H9 (cell line): ENCODE measurements at regions not wholly inside any gene's neighbourhood (a gene's known extent, or its start where the extent isn't known, plus 50 kb on each side); places are given as distances from the start of the nearest gene placed in this dataset.

ENCODE experiments used
- DNase-seq: peaks from one replicate; pipeline ENCODE4 v3.0.0-alpha.2; 2017
- H2AFZ ChIP-seq: one replicate; pipeline ENCODE4 v1.6.1; 2013; ENCODE audit warnings: mild to moderate bottlenecking, low read length, control low read depth, moderate library complexity
- H2AK5ac ChIP-seq: 2 replicates; pipeline ENCODE4 v1.6.1; 2013; ENCODE audit warnings: low read length, control low read depth, mixed read lengths; ENCODE audit not compliant: insufficient read length
- H2BK120ac ChIP-seq: one replicate; pipeline ENCODE4 v1.6.1; 2013; ENCODE audit warnings: low read depth, mild to moderate bottlenecking, low read length, control low read depth, inconsistent platforms; ENCODE audit not compliant: poor library complexity, severe bottlenecking
- H2BK12ac ChIP-seq: 2 replicates; pipeline ENCODE4 v1.6.1; 2013; ENCODE audit warnings: low read length, control low read depth, mixed read lengths, low read depth; ENCODE audit not compliant: insufficient read length
- H2BK15ac ChIP-seq: 2 replicates; pipeline ENCODE4 v1.6.1; 2013; ENCODE audit warnings: low read depth, low read length, control low read depth
- H2BK20ac ChIP-seq: one replicate; pipeline ENCODE4 v1.6.1; 2013; ENCODE audit warnings: low read depth, mild to moderate bottlenecking, low read length, control low read depth, inconsistent platforms; ENCODE audit not compliant: poor library complexity, severe bottlenecking
- H2BK5ac ChIP-seq: 2 replicates; pipeline ENCODE4 v1.6.1; 2013; ENCODE audit warnings: low read length, control low read depth, mixed read lengths; ENCODE audit not compliant: insufficient read length
- H3K14ac ChIP-seq: 2 replicates; pipeline ENCODE4 v1.6.1; 2013; ENCODE audit warnings: low read length, control low read depth; ENCODE audit not compliant: insufficient read depth
- H3K18ac ChIP-seq: 2 replicates; pipeline ENCODE4 v1.6.1; 2013; ENCODE audit warnings: low read depth, mild to moderate bottlenecking, mixed read lengths, low read length, control low read depth; ENCODE audit not compliant: insufficient read length
- H3K23ac ChIP-seq: 2 replicates; pipeline ENCODE4 v1.6.1; 2013; ENCODE audit warnings: low read length, control low read depth, mixed read lengths, low read depth; ENCODE audit not compliant: insufficient read length
- H3K23me2 ChIP-seq: 2 replicates; pipeline ENCODE4 v1.6.1; 2013; ENCODE audit warnings: low read depth, mild to moderate bottlenecking, mixed read lengths, low read length, control low read depth; ENCODE audit not compliant: insufficient read length, poor library complexity, severe bottlenecking
- H3K27ac ChIP-seq: 2 replicates; pipeline ENCODE4 v1.5.1; 2013; ENCODE audit warnings: low read length, control low read depth, mixed read lengths, low read depth; ENCODE audit not compliant: insufficient read length
- H3K27me3 ChIP-seq: 2 replicates; pipeline ENCODE4 v1.6.1; 2013; ENCODE audit warnings: low read length, control low read depth, inconsistent platforms; ENCODE audit not compliant: insufficient read depth
- H3K4ac ChIP-seq: 2 replicates; pipeline ENCODE4 v1.6.1; 2013; ENCODE audit warnings: low read depth, mild to moderate bottlenecking, control low read depth, inconsistent platforms, low read length, moderate library complexity
- H3K4me1 ChIP-seq: 2 replicates; pipeline ENCODE4 v1.6.1; 2013; ENCODE audit warnings: low read length, control low read depth, inconsistent platforms; ENCODE audit not compliant: insufficient read depth
- H3K4me2 ChIP-seq: 2 replicates; pipeline ENCODE4 v1.6.1; 2013; ENCODE audit warnings: low read length, control low read depth, mixed read lengths; ENCODE audit not compliant: insufficient read length, insufficient read depth
- H3K56ac ChIP-seq: 2 replicates; pipeline ENCODE4 v1.6.1; 2013; ENCODE audit warnings: low read depth, mild to moderate bottlenecking, mixed read lengths, low read length, control low read depth; ENCODE audit not compliant: insufficient read length
- H3K79me1 ChIP-seq: 2 replicates; pipeline ENCODE4 v1.6.1; 2013; ENCODE audit warnings: low read depth, mild to moderate bottlenecking, moderate library complexity, low read length, control low read depth, inconsistent platforms; ENCODE audit not compliant: insufficient read depth, poor library complexity, severe bottlenecking
- H3K79me2 ChIP-seq: 2 replicates; pipeline ENCODE4 v1.6.1; 2013; ENCODE audit warnings: low read length, control low read depth, inconsistent platforms; ENCODE audit not compliant: insufficient read depth
- H3K9ac ChIP-seq: 2 replicates; pipeline ENCODE4 v1.6.1; 2013; ENCODE audit warnings: low read length, control low read depth, mixed read lengths; ENCODE audit not compliant: insufficient read length; ENCODE audit errors: extremely low read depth
- H3K9me3 ChIP-seq: one replicate; pipeline ENCODE4 v1.6.1; 2013; ENCODE audit warnings: low read depth, low read length, inconsistent platforms; ENCODE audit not compliant: control insufficient read depth
- H3T11ph ChIP-seq: one replicate; pipeline ENCODE4 v1.6.1; 2013; ENCODE audit warnings: mild to moderate bottlenecking, low read length, control low read depth, inconsistent platforms
- H4K20me1 ChIP-seq: one replicate; pipeline ENCODE4 v1.6.1; 2013; ENCODE audit not compliant: control insufficient read depth, insufficient read length, insufficient read depth
- H4K5ac ChIP-seq: 2 replicates; pipeline ENCODE4 v1.6.1; 2013; ENCODE audit warnings: low read depth, mild to moderate bottlenecking, mixed read lengths, low read length, control low read depth; ENCODE audit not compliant: insufficient read length
- H4K8ac ChIP-seq: replicated peaks from 2 replicates; pipeline ENCODE4 v1.6.1; 2013; ENCODE audit warnings: low read length, control low read depth, mixed read lengths, low read depth; ENCODE audit not compliant: insufficient read length
- H4K91ac ChIP-seq: 2 replicates; pipeline ENCODE4 v1.6.1; 2013; ENCODE audit warnings: low read depth, mild to moderate bottlenecking, moderate library complexity, mixed read lengths, low read length, control low read depth; ENCODE audit not compliant: insufficient read length
- H3K27ac Mint-ChIP-seq, 3 experiments: 2 replicates in 2 of 3; 3 replicates in 1 of 3; pipeline ENCODE4 v1.8.0; 2020 to 2021; ENCODE audit warnings: mixed read lengths in 3 of 3, mild to moderate bottlenecking in 1 of 3, moderate library complexity in 1 of 3
- H3K27me3 Mint-ChIP-seq: 2 replicates; pipeline ENCODE4 v1.8.0; 2021; ENCODE audit warnings: low read depth, mild to moderate bottlenecking, moderate library complexity, mixed read lengths
- H3K36me3 Mint-ChIP-seq, 3 experiments: 2 replicates in 2 of 3; 3 replicates in 1 of 3; pipeline ENCODE4 v1.8.0; 2020 to 2021; ENCODE audit warnings: low read depth in 3 of 3, mixed read lengths in 3 of 3; ENCODE audit not compliant: insufficient read depth in 1 of 3
- H3K4me1 Mint-ChIP-seq, 2 experiments: 2 replicates each; pipeline ENCODE4 v1.8.0; 2020; ENCODE audit warnings: mixed read lengths in 2 of 2
- H3K4me3 Mint-ChIP-seq, 2 experiments: 2 replicates in 1 of 2; 3 replicates in 1 of 2; pipeline ENCODE4 v1.8.0; 2020 to 2021; ENCODE audit warnings: mild to moderate bottlenecking in 2 of 2, mixed read lengths in 2 of 2, moderate library complexity in 1 of 2
- H3K9me3 Mint-ChIP-seq, 2 experiments: 2 replicates in 1 of 2; 3 replicates in 1 of 2; pipeline ENCODE4 v1.8.0; 2020; ENCODE audit warnings: mild to moderate bottlenecking in 2 of 2, mixed read lengths in 2 of 2, moderate library complexity in 1 of 2
- WGBS: extraction: QIAGEN DNeasy Blood & Tissue Kit; methylation state at CpG from one replicate; pipeline ENCODE4 v1.1.7; 2013; ENCODE audit warnings: missing lambda C conversion rate, low lambda C conversion rate, mixed read lengths; ENCODE audit not compliant: insufficient read length; ENCODE audit errors: extremely low coverage; 5-methylcytosine and 5-hydroxymethylcytosine counted together
- TF ChIP-seq, protein P1 (sequence below): fragments of 200-600 bp; sonication (generic); conservative IDR thresholded peaks from 3 replicates; pipeline ENCODE4 v1.8.0; 2021; ENCODE audit warnings: antibody characterized with exemption, mild to moderate bottlenecking

DNA sequence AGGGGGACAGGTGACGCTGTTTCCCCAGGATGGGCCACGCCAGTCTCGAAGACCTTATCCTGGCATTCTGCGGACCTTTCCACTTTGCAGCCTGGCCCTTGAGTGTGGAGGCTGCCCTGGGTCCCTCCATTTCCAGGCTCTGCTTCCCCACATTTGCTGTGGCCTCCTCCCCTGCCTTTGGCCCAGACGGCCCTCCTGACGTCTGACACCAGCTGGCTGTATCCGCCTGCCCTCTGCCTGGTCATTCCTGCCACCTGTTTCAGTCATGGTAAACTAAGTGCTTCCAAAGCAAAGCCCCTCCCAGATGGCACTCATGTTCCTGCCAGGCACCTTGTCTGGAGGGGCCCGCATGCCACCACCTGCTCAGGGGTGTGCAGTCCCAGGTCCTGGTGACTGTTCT lies 95.1 kb downstream of the ASB1 start:
- Histone ChIP-seq H2AK5ac (no peak overlapping the region), H2AFZ (no peak overlapping the region), H3K4me1 (no peaks in the 10 kb centered on the region), H3K9me3 (no peaks in the 10 kb centered on the region), H3K79me1 (no peaks in the 10 kb centered on the region), H3T11ph (no peak overlapping the region), H4K8ac (no peak overlapping the region), H4K5ac (no peak overlapping the region), H3K23ac (no peak overlapping the region), H4K91ac (no peak overlapping the region), H3K23me2 (no peaks in the 10 kb centered on the region), H3K4me2 (no peak overlapping the region), H2BK12ac (no peak overlapping the region), H2BK20ac (no peak overlapping the region), H3K9ac (no peak overlapping the region), H3K14ac (no peak overlapping the region), H3K27ac (no peak overlapping the region), H3K79me2 (no peaks in the 10 kb centered on the region), H2BK120ac (no peak overlapping the region), H3K27me3 (no peaks in the 10 kb centered on the region), H4K20me1 (peaks cover 4% of the 10 kb centered on the region), H3K4ac (no peak overlapping the region), H2BK15ac (no peak overlapping the region), H3K56ac (no peak overlapping the region), H3K18ac (no peak overlapping the region), H2BK5ac (no peak overlapping the region)
- TF ChIP-seq, protein P1, sequence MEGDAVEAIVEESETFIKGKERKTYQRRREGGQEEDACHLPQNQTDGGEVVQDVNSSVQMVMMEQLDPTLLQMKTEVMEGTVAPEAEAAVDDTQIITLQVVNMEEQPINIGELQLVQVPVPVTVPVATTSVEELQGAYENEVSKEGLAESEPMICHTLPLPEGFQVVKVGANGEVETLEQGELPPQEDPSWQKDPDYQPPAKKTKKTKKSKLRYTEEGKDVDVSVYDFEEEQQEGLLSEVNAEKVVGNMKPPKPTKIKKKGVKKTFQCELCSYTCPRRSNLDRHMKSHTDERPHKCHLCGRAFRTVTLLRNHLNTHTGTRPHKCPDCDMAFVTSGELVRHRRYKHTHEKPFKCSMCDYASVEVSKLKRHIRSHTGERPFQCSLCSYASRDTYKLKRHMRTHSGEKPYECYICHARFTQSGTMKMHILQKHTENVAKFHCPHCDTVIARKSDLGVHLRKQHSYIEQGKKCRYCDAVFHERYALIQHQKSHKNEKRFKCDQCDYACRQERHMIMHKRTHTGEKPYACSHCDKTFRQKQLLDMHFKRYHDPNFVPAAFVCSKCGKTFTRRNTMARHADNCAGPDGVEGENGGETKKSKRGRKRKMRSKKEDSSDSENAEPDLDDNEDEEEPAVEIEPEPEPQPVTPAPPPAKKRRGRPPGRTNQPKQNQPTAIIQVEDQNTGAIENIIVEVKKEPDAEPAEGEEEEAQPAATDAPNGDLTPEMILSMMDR = no peak
- no CpG with 5 or more reads among the region's 8 CpGs for WGBS
- H3K27me3 Mint-ChIP-seq = peaks cover 1% of the 10 kb centered on the region; the same call in 1 of the 2 replicates
- H3K36me3 Mint-ChIP-seq = no peaks in the 10 kb centered on the region; a peak in 1 of 7 replicates
- no peak for DNase-seq
- H3K9me3 Mint-ChIP-seq = no peaks in the 10 kb centered on the region; a peak in 1 of 5 replicates
- no peak overlapping the region for H3K4me3 Mint-ChIP-seq
- H3K4me1 Mint-ChIP-seq = peaks cover 5 to 9% of the 10 kb centered on the region in 2 experiments; a peak in 3 of 4 replicates
- no peak overlapping the region for H3K27ac Mint-ChIP-seq
